GM18498 (cell line): ENCODE measurements at regions not wholly inside any gene's neighbourhood (a gene's known extent, or its start where the extent isn't known, plus 50 kb on each side); places are given as distances from the start of the nearest gene placed in this dataset.

Experiments used
- ATAC-seq: cut with Tn5 transposase; IDR thresholded peaks from one replicate; pipeline ENCODE4 v1.9.1; 2021; ENCODE audit warnings: mild to moderate bottlenecking, moderate library complexity; ENCODE audit not compliant: unreplicated experiment

DNA sequence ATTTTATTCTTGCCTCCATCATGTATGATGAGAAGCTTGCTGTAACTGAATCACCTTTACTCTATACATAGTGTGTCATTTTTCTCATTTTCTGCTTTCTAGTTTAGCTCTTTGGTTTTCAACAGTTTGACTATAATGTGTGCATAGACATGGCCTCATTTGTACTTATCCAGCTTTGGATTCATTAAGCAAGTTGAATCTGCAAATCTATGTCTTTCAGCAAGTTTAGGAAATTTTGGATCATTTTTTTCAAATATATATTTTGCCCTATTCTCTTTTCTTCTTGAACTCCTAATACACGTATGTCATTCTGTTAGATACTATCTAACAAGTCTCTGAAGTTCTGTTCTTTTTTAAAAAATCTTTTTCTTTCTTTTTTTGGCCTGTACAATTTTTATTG is 57.8 kb downstream of the PRLHR start:
- no peak for ATAC-seq

DNA sequence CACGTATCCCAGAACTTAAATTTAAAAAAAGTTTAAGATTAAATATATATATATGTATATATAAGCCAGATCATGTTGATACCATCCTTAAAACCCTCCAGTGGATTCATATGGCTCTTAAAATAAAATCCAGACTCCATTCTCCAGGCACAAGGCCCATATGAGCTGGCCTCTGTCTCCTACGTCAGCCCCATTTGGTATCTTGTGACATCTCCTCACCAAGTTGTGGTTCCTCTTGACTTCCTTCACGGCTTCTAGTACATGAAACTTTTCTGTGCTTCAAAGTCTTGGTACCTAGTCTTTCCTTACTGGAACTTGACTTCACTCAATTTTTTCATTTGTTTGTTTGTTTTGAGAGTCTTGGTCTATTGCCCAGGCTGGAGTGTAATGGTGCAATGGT is 61.3 kb downstream of the PRLHR start:
- no peak for ATAC-seq

DNA sequence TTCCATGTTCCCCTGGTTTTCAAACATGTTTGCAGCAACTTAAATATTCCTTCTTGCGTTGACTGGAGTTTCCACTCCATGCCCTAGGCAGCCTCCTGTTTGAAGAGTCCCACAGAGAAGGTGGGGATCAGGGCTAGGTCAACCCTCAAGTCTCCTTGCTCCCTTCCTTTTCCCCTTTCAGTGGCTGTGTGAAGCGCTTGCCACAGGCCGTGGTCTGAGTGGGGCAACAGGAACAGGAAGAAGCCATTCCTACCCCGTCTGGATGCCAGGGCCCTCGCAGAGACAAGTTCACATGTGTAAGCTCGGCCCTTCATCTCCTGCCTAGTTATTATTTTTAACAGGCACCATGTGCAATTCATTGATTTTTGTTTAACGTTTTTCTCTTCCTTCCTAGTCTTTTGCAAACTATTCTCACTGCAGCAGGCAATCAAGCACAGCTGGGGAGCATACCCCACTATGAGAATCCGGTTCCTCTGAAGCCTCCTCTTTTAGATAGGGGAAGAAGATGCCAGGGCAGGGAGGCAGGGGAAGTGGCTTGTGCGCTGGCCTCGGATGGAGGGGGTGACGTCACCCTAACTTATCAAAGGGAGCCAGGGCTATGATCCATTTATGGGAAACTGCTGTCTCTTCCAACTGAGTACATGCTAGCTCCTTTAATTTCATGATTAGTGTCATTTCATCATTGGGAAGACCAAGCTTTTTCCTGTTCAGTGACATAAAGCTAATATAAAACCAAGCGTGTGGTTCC is 64.2 kb downstream of the PRLHR start:
- no peak for ATAC-seq

DNA sequence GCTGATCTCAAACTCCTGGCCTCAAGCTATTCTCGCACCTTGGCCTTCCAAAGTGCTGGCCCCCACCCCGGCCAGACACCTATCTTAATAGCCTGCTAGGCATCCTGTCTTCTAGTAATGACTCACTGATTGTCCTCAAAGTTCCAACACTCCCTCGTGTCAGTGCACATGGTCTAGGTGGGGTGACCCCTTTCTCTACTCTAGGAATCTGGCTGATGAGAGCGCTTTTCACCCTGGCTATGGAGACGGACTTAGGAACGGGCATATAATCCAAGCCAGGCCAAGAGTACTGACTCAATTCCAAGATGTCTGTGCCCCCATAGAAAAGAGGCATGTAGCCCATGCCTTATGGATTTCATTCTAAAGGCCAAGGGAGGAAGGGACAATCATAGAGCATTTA is 67.0 kb downstream of the PRLHR start:
- ATAC-seq: no peak

DNA sequence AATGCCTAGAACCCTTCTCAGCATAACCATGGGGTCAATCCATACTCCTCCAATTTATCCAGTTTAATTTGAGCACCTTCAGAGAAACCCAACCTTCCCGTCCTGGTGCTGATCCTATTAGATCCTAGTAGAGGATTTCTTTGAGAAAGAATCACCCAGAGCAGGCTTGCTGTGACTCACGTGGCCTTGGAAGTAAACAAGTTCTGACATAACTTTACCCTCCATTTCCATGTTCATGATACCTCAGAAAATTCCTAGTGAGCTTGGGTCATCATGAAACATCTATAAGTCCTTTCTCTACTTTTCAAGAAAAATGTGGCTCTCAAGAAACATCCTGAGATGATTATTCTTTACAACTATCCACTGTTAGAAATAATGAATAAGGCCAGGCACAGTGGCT is 71.7 kb downstream of the PRLHR start:
- no peak for ATAC-seq

DNA sequence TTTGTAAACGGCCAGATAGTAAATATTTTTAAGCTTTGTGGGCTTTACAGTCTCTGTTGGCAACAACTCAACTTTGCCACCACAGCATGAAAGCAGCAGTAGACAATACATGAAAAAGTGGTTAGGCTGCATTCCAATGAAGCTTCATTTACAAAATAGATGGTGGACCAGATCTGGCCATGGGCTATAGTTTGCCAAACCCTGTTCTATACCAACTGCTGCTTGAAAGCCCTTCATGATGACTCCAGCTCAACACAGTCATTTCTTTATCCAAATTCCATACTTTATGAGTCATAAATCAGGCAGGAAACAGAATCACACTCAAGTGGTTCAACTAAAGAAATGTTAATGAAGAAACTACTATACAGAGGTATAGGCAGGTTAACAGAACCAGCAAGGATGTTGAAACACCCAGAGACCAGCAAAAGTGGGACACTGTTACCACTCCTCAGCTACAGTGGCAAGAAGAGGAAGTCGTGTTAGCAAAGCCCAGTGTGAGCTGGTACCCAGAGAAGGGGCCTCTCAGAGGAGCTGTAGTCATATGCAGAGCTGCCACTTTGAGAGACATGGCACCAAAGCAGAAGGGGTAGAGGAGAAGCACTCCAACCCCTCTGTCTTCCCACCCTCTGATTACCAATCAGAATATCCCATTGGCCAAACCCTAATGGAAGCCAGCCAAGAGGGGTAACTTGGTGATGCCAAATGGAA is 72.5 kb downstream of the PRLHR start:
- no peak for ATAC-seq

DNA sequence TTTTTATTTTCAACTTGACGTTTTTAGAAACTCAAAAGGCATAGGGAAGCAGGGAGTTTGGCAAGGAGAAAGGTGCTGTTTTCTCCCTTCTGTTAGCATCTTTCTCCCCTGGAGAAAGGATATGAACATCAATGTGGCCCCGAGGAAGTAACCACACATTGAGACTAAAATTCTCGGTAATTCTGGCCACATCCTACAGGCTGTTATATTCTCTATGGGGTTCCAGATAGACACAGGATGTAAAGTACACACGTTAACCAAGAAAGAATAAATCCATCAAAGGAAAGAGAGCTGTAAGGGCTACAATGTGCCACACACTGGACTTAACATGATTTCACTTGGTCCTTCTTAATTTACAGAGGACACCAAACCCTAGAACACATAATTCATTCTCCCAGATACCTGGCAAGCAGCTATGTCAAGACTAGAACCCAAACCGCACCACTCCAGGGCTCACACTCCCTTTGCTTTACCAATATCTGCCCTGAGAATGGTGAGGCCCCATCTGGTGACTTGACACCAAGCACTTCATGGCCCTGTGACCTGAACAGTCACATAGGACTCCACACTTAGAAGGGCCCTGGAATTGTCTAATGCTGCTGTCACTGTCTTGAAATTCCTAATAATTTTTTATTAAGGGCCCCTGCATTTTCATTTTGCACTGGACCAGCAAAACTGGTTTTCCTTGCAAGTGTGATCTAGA is 73.9 kb downstream of the PRLHR start:
- ATAC-seq: no peak

DNA sequence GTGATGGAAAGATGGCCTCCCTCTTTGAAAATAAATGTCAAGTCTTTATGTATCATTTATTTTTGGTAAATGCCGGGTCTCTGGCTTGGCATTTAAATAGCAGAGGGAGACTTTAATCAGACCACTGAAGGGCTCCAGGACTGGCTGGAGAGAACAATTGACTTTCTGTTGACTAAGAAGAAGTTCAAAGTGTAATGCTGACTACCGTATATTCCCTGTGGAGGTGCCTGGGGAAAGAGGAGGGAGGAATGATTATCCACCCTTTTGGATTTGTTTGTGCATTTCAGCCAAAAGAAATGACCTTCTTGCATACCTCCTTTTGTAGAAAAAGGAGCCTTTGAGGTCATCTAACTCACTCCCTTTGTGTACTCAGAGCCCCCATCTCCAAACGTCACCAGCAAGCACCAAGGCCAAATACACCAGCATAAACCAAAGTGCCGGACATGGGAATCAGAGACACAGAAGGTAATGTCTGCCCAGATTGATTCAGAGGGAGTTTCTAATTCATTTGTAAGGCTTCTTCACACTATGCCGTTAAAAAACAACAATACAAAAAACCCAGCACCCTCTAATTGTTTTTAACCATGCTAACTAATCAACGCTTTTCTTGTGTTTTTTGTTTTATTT is 75.2 kb downstream of the PRLHR start:
- no peak for ATAC-seq

DNA sequence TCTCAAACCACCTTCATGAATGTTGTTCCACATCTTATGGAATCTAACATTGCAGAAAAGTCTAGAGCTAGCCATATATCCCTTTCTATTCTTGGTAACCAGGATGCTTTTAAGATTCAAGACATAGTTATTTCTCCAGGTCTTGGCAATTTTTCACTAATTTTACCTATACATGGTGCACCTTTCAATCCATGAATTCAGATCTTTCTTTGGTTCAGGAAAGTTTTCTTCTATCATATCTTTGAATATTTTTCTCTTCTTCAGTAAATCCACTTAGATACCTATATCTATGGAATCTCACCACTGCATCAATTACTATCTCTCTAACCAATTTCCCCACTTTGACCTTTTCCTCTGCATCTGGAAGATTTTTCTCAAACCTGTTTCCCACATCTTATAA is 77.4 kb downstream of the PRLHR start:
- no peak for ATAC-seq

DNA sequence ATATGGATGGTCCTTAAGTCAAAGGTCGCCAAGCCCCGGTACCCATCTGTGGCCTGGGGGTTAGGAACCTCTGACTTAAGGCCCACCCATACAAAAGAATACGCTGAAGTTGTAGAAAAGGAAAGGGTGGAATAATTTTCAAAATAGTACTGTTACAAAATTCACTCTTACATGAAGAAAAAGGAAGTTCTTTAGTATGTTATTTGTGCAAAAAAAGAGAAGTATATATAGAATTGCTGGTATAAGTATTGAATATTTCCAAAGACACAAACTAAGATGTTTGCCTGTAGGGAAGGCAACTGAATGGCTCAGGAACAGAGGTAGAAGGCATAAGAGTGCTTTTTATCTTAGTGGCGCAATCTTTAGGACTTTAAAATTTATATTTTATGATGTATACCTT is 78.7 kb downstream of the PRLHR start:
- ATAC-seq: no peak

DNA sequence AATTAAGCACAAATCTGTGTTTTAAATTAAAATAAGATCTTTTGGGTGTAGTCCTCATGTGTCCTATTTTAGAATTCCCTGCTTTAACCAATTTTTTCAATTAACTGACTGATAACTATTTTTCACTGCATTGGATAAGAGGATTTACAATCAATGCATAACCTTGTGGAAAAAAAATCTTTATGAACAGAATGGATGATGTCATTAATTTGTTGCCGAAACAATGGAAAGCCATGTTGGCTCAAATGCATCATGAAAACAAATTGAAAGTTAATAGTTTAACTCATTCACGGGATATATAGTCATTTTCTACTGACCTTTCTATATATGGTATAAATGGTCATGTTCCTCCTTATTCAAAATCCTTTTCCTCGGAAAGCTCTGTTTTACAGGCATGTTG is 82.3 kb downstream of the PRLHR start:
- no peak for ATAC-seq

DNA sequence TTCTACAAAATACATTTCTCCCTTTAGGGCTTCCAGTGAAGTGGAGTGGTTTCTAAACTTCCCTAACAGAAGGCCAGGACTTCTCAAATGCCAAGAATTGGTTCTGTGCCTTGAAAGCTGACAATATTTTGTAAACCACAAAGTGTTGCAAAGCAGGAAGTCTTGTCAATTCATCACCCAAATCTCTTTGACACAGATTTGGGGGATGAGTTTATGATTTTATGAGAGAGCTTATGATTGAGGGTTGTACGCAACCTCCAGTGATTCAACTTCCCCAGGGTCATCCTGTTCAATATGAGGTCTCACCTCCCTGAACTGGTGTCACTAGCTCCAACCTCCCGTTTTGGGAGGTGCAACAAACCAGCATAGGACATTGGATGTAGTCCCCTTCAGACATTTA is 83.7 kb downstream of the PRLHR start:
- ATAC-seq: no peak

DNA sequence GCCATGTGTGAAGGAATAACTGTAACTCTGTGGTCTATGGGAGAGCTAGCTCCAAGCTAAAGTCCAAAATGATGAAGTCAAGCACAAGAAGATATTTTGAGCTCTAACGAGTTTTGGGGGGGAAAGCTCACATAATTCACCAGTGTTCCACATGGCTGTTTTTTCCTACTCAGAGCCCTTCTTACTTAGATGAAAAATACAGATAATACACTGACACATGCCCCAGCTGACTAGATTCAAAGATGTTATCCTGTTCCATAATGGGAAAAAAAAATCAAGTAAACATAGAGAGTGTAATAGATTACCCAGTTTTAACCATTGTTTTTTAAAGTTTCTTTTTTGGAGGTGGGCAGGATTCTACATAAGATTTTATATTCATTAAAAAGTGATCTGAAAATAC is 86.6 kb downstream of the PRLHR start:
- no peak for ATAC-seq

DNA sequence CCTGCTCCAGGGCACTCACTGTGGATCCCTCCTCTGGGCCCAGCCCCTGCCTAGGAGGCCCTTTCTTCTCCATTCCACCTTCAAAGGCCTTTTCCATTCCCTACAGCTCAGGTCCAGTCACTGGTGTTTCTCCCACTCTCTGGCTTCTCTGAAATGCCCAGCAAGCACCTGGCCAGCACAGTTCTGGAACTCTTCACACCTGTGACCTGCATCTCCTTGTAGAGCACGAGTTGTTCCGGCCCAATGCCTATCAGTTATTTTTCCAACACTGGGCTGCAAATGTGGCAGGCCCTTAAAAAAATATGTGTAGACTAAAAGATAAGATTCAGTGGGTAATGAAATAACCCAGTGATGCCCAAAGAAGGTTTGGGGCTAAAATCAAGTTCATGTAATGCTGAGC is 87.1 kb downstream of the PRLHR start:
- no peak for ATAC-seq

DNA sequence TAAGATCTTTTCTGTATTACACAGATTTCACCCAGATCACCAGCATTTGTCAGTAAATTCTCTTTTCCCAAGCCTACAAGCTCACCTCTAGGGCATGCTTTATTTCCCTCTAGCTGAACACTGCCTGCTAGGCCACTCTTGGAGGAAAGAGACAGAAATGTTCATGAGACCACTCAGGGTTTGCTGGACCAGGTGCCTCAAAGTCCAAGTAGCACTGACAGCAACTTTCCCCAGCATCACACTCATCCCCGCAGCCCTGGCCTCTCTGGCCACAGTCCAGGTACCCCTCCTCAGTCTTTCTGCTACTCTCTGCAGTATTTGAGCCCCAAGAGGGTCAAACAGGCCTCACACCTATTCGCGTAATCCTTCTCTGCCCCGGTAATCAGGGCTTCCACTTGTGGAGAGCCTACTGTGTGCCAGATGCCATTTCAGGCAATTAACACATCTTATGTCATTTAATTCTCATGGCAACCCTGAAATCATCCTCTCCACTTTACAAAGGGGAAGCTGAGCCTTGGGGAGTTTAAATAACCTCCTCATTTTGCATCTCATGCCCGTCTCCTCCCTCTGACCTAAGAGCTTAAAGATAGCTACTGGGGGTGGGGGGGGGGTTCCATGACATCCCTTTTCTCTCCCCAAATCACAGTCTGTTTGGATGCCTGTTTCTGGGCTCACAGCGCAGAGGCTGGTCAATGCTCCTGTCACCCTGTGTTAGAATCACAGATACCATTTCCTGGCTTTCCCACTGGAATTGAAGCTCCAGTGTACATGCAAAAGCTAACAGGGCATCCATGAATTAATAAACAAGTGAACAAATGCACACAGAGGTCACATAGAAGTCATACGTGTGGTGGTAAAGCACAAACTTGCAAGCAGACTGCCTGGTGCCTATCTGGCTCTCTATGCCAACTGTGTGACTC is 88.5 kb downstream of the PRLHR start:
- no peak for ATAC-seq

DNA sequence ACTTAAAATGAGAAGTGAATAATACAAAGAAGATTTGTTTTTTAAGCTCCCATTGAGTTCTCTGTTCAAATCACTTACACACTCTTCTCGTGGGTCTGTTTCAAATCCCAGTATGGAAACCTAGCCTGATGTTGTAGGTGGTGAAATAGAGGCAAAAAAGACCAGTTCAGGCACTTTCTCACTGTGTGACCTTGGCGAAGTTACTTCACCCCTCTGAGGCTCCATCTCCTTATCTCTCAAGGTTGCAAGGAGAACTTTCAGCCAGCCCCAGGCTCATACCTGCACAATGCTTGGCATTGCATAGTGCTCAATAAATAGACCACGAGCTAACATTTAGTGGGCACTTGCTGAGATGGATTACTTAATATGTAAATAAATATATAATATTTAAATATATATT is 90.1 kb downstream of the PRLHR start:
- no peak for ATAC-seq

DNA sequence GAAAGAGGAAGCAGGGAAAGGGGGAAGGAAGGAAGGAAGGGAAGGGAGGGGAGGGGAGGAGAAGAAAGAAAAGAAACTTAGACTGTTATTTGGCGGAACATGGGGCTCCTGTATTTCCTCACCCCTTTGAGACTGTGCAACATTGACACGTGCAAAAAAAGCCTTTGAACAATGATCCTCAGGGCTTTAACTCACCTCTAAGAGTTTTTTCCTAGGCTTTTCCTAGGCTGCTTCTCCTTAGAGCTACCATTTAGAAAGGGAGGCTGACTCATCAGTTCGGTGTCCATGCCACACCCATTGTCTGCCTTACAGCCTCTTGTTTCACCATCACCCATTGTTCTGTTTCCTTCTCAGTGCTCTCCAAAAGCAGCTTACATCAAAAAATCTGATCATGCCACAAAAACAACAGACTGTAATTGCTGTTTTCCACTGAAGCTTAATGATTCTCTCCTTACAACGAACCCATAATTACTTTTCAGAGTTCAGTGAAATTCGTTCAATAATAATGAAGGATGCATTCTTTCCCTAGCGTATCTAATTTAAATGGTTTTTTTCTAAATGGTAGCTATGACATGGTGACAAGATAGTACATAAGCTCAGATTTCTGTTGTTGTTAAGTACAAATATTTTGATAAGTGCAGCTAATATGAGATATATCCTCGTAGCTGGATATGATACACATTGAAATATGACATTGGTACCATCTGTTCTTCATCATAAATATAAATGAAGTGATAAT is 90.8 kb downstream of the PRLHR start:
- no peak for ATAC-seq

DNA sequence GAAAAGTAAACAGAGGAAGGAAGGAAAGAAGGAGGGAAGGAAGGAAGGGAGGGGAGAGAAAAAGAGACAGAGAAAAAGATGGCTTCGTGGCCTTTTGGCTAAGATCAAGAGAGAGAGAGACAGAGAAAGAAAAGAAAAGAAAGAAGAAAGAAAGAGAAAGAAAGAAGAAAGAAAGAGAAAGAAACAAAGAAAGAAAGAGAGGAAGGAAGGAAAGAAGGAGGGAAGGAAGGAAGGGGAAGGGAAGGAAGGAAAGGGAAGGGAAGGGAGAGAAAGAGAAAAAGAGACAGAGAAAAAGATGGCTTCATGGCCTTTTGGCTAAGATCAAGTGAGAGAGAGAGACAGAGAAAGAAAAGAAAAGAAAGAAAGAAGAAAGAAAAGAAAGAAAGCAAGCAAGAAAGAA is 91.4 kb downstream of the PRLHR start:
- ATAC-seq: no peak

DNA sequence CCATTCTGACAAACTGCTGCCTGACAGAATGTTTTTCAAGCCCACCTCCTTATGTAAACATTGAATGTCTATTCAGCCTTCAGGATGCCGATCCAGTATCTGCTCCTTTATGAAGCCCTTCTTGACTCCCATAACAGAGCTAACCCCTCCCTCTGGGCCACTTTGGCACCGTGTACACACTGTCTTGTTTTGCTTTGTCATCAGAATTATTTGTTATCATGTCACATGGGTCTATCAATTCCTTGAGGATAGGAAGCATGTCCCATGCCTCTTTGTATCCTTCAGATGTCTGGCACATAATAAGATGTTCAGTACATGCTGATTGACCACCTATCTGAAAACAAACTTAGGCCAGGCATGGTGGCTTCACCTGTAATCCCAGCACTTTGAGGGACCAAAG is 92.3 kb downstream of the PRLHR start:
- ATAC-seq: no peak
